GM10248 (cell line): ENCODE measurements at regions not wholly inside any gene's neighbourhood (a gene's known extent, or its start where the extent isn't known, plus 50 kb on each side); places are given as distances from the start of the nearest gene placed in this dataset.

Source experiments
- CTCF ChIA-PET: fragments of 300-600 bp; sonication (Branson Sonifier 250); formaldehyde crosslinking; extraction: SDS; loops from one replicate; lab custom pipeline; 2021; ENCODE audit warnings: antibody characterized with exemption; lab: Yijun Ruan, JAX
- POLR2A ChIA-PET: fragments of 350-650 bp; sonication (Branson Sonifier 250); formaldehyde crosslinking; extraction: SDS; loops from one replicate; lab custom pipeline; 2020; ENCODE audit warnings: antibody characterized with exemption; lab: Yijun Ruan, JAX
- DNase-seq: peaks from one replicate; pipeline ENCODE4 v3.0.0; 2012; ENCODE audit errors: extremely low spot score
- CTCF ChIP-seq: IDR thresholded peaks from 2 replicates; pipeline ENCODE4 v1.5.1; 2012; ENCODE audit warnings: mild to moderate bottlenecking, low read depth; ENCODE audit errors: extremely low read depth, missing control alignments, control extremely low read depth

GRCh38 chr2:123768233-123768632, 256.9 kb upstream of the CNTNAP5 start:
- POLR2A ChIA-PET: no interaction called here
- CTCF ChIA-PET: no interaction called here
- DNase-seq: no peak
- TF ChIP-seq CTCF: no peak

GRCh38 chr2:123769001-123769400, 256.1 kb upstream of the CNTNAP5 start:
- POLR2A ChIA-PET: no interaction called here
- CTCF ChIA-PET: no interaction called here
- TF ChIP-seq CTCF: no peak
- no peak for DNase-seq

GRCh38 chr2:123770996-123771720, 253.9 kb upstream of the CNTNAP5 start:
- POLR2A ChIA-PET: no interaction called here
- DNase-seq: no peak
- TF ChIP-seq CTCF: no peak
- CTCF ChIA-PET: no interaction called here

- no peak for DNase-seq
- TF ChIP-seq CTCF: no peak
- CTCF ChIA-PET: no interaction called here
- POLR2A ChIA-PET: no interaction called here
Observed at GRCh38 chr2:123771928-123772632, 253.0 kb upstream of the CNTNAP5 start.

- TF ChIP-seq CTCF: no peak
- CTCF ChIA-PET: no interaction called here
- POLR2A ChIA-PET: no interaction called here
- no peak for DNase-seq
Observed at GRCh38 chr2:123777116-123777515, 248.0 kb upstream of the CNTNAP5 start.

- ChIA-PET CTCF (no interaction called here), POLR2A (no interaction called here)
- DNase-seq: no peak
- no peak for TF ChIP-seq CTCF
Observed at GRCh38 chr2:123783164-123783563, 241.9 kb upstream of the CNTNAP5 start.

GRCh38 chr2:123785332-123785731, 239.8 kb upstream of the CNTNAP5 start:
- no peak for DNase-seq
- CTCF ChIA-PET: no interaction called here
- POLR2A ChIA-PET: no interaction called here
- TF ChIP-seq CTCF: no peak
